GM06990 (cell line): ENCODE measurements at regions not wholly inside any gene's neighbourhood (a gene's known extent, or its start where the extent isn't known, plus 50 kb on each side); places are given as distances from the start of the nearest gene placed in this dataset.

Experiments
- DNase-seq: peaks from one replicate; pipeline ENCODE4 v3.0.0-alpha.2; 2011; ENCODE audit not compliant: insufficient read length; ENCODE audit errors: extremely low read depth
- H3K27me3 ChIP-seq: replicated peaks from 2 replicates; pipeline ENCODE4 v1.6.0; 2011; ENCODE audit warnings: low read length; ENCODE audit not compliant: control insufficient read depth, insufficient read depth
- H3K36me3 ChIP-seq: 2 replicates; pipeline ENCODE4 v1.5.1; 2011; ENCODE audit warnings: low read length; ENCODE audit not compliant: control insufficient read depth, insufficient read depth
- H3K4me3 ChIP-seq: replicated peaks from 2 replicates; pipeline ENCODE4 v1.5.1; 2011; ENCODE audit warnings: low read depth, mild to moderate bottlenecking, control low read depth, low read length
- CTCF ChIP-seq: IDR thresholded peaks from 2 replicates; pipeline ENCODE4 v1.5.1; 2011; ENCODE audit warnings: low read length, control low read depth, mild to moderate bottlenecking, inconsistent platforms; ENCODE audit not compliant: insufficient read depth, poor library complexity, severe bottlenecking

DNA sequence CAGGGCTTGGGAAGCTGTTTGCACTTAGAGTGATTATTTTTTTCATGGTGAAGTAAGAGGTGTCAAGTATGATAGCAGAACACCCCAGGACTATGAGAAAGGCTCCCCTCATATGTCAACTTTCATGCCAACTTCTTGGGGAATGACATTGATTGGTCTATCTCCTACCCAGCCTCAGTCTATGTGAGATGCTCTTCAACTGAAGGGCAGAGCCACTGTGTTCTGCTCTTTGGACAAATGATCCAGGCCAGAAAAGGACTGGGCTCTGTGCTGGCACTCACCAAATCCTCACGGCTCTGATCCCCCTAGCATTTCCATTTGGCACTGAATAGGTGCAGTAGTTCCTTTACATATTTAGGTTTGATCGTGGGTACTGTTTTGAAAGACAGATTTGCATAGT, 151.1 kb downstream of the DMRT2 start:
- no peak for DNase-seq
- no peak for TF ChIP-seq CTCF
- H3K36me3 ChIP-seq, result no peaks in the 10 kb centered on the region
- H3K27me3 ChIP-seq, result no peaks in the 10 kb centered on the region
- H3K4me3 ChIP-seq, result no peak overlapping the region

DNA sequence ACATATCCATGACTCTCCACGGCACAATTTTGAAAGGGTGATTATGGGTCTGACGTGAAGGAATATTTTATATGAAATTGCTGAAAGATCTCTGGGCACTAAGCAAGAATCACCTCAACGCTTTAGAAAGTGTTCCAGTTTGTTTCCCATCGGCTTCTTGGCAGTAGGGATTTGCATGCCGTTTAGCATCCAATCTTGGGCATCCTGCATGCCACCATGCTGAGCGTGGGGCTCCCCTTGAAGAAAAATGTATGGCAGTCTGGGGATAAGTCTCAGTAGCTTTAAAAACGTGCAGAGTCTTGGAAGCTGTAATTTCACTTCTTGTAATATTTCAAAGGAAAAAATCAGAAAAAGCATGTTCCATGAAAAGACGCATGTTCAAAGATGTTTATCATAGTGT, 151.7 kb downstream of the DMRT2 start:
- H3K27me3 ChIP-seq, result no peaks in the 10 kb centered on the region
- no peak for TF ChIP-seq CTCF
- DNase-seq, result no peak
- H3K4me3 ChIP-seq, result no peak overlapping the region
- H3K36me3 ChIP-seq, result no peaks in the 10 kb centered on the region

DNA sequence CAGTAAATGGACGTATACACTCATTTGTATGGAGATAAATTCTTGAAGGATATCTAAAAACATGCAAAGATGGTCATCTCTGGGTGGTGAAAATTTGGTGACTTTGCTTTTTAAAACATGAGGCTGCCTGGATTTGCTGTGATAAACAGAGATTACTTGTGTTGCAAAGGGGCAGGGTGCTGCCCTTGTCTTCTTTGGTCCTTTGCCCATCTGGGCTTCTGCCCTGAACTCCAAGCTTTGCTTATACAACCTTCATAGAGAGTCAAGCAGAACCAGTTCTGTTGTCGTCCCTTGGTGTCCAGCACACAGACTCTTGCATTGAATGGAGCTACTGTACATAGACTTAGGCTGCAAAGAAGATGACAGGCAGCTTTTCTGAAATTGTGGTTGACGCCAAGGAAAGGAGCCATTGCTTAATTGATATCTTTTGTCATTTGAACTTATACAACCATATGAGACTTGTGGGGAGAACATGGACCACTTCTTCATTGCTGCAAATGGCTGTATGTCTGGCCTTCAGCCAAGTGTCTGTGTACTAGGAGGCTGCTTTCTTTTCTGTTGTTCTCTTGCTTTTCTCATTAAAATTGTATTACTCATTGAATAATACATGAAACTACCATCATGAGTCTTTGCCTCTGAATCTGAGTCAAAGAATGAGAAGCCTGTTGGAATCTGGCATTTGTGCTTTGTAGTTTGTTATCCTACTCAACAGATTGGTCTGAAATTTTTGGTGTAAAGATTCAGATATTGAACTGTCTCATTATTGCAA, 152.5 kb downstream of the DMRT2 start:
- Histone ChIP-seq H3K36me3 (no peaks in the 10 kb centered on the region), H3K4me3 (no peak overlapping the region), H3K27me3 (no peaks in the 10 kb centered on the region)
- TF ChIP-seq CTCF, result no peak
- no peak for DNase-seq

- Histone ChIP-seq H3K36me3 (no peaks in the 10 kb centered on the region), H3K4me3 (no peak overlapping the region), H3K27me3 (no peaks in the 10 kb centered on the region)
- no peak for DNase-seq
- TF ChIP-seq CTCF, result no peak
Measured at GRCh38 chr9:1207686-1208085, 157.5 kb downstream of the DMRT2 start.

GRCh38 chr9:1208157-1208556, 158.0 kb downstream of the DMRT2 start:
- no peak overlapping the region for H3K4me3 ChIP-seq
- no peaks in the 10 kb centered on the region for H3K27me3 ChIP-seq
- TF ChIP-seq CTCF, result no peak
- H3K36me3 ChIP-seq, result no peaks in the 10 kb centered on the region
- DNase-seq, result no peak

DNA sequence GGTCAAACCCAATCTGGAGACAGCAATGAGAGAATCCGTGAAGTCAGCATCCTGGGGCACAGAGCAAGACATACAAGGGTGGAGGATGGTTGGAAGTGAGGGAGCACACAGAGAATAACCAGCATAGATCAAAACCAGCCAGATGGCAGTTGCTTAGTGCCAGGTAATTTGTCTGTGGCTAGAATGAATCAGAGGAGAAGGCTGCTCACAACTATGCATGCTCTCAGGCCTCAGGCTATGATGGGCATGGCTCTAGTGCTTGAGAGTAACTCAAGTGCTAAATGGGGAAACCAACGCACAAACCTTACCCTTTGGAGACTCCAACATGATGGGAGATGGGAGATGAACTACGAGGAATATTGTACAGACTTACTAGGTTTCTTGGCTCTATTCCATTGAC, 160.8 kb downstream of the DMRT2 start:
- no peaks in the 10 kb centered on the region for H3K27me3 ChIP-seq
- no peak for DNase-seq
- TF ChIP-seq CTCF, result no peak
- H3K36me3 ChIP-seq, result no peaks in the 10 kb centered on the region
- no peak overlapping the region for H3K4me3 ChIP-seq
